HG03558 (cell line): ENCODE measurements at regions not wholly inside any gene's neighbourhood (a gene's known extent, or its start where the extent isn't known, plus 50 kb on each side); places are given as distances from the start of the nearest gene placed in this dataset.

ENCODE experiments used
- ATAC-seq: cut with Tn5 transposase; IDR thresholded peaks from one replicate; pipeline ENCODE4 v1.9.1; 2021; ENCODE audit warnings: moderate number of reproducible peaks; ENCODE audit not compliant: unreplicated experiment; ENCODE audit errors: extremely low read depth

- ATAC-seq = no peak
These were observed 1674.5 kb upstream of the SLC10A2 start for GRCh38 chr13:104740641-104741222.

GRCh38 chr13:104737713-104738112, 1671.5 kb upstream of the SLC10A2 start:
- no peak for ATAC-seq

DNA sequence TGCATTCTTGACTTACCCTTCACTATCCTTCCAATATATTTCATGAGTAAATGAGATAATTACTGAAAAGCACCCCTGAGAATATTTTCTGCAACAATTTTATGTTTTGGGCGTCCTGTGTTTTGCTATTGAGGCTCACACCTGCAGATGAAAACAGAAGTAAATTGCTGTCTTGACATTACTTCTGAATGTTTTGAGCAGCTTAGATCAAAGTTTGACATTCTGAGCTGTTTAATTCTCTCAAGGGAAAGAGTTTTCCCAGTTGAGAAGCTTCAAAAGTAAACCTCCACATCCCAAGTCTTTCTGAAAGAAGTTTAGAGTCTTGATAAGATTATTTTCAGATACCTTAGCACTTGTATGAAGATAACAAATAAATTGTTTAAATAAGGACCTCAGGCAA, 1667.2 kb upstream of the SLC10A2 start:
- ATAC-seq = no peak

DNA sequence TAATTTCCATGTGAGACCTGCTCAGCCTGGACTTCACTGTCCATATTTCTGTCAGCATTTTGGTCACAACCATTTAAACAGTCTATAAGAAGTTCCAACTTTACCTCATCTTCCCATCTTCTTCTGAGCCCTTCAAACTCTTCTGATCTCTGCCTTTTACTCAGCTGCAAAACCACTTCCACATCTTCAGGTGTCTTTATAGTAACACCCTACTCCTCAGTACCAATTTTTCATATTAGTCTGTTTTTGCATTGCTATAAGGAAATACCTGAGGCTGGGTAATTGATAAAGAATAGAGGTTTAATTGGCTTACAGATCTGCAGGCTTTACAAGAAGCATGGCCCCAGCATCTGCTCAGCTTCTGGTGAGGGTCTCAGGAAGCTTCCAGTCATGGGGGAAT, 1648.9 kb upstream of the SLC10A2 start:
- ATAC-seq = no peak

- ATAC-seq = no peak
These were observed 1639.0 kb upstream of the SLC10A2 start for GRCh38 chr13:104705031-104705750.

DNA sequence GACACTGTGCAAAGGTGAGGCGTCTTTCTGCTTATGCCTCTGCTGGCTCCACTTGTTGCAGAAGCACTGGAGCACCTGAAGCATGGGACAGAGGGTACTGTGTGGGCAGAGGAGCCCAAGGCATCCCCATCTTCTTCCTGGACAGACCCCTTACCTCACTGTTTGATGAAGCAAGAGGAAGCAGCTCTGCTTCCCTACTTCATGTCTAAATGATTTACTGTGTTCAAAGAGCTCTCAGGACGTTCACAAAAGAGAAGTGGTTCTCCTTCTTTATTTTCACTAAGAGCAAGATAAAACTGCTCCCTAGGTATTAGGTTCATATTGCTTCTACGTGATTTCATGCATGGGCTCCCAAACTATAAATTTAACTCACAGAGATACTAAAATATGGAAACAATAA, 1635.4 kb upstream of the SLC10A2 start:
- ATAC-seq = no peak

DNA sequence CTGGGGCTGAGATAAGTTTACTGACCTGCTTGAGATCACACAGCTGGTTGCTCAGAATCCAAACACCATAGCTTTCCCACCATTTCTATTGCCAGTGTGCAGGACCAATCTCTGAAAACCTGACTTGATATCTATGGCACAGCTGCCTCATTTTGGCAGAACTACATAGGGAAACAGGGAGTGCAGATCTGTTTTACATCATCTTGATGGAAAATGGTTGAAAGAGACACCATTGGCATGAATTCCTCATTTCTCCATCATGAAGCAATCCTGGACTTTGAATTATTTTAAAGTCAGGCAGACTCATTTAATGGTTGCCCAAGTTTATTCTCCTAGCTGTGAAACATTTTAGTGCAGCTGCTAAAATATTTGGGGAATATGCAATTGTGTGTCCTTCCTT, 1628.2 kb upstream of the SLC10A2 start:
- no peak for ATAC-seq

- ATAC-seq = no peak
These were observed 1626.9 kb upstream of the SLC10A2 start for GRCh38 chr13:104693126-104693525.

DNA sequence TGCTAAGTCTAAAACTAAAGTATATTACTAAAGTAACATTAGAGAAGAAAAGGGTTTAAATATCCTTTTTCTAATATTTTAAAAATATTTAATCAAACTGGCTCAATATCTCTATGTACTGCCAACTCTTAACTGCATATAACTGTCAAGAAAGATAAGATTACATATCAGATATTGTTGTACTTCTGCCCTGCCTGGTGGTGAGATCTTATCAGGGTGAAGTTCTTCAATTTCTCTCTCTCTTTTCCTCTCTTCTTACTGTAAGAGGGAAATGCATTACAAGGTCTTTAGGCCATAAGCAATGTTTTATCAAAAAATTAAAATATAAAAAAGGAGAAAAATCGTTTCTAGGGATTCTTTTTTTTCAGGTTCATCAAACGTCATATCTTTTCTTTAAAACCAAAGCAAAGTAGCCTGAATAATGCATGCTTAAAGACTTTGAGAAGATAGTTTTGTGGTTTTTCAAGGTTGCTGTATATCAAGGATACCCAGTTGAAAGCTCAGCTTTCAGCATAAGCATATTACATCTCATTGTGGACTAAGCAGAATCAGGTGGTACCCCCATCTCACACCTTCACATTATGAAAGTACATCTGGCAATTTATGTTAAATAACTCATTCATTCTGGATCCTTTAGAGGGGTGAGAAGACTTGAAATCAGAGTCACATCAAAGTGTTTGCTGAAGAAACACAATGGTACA, 1625.7 kb upstream of the SLC10A2 start:
- no peak for ATAC-seq

- no peak for ATAC-seq
These were observed 1620.3 kb upstream of the SLC10A2 start for GRCh38 chr13:104686484-104686883.

- ATAC-seq = no peak
These were observed 1617.6 kb upstream of the SLC10A2 start for GRCh38 chr13:104683789-104684188.

GRCh38 chr13:104678161-104678560, 1611.9 kb upstream of the SLC10A2 start:
- ATAC-seq = no peak

GRCh38 chr13:104671901-104672300, 1605.7 kb upstream of the SLC10A2 start:
- no peak for ATAC-seq

GRCh38 chr13:104657196-104657595, 1591.0 kb upstream of the SLC10A2 start:
- no peak for ATAC-seq

DNA sequence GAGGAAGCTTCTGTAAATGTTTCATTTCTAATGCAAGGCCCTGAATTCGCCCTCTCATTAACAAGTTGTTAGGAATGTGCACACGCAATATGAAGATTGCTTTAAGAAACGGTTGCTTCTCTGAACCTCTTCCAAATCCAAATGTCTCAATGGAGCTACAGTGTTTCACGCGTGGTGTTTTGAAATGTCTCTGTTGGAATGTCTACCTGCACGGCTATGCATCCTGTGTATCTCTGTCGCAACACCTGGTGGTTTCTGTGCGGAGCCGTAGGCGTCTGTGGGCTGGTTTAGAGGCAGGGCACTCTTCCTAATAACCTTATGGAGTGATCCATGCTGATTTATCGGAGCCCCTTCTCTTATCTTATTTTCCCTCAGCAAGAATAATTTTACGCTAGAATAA, 1584.2 kb upstream of the SLC10A2 start:
- no peak for ATAC-seq

- no peak for ATAC-seq
These were observed 1582.1 kb upstream of the SLC10A2 start for GRCh38 chr13:104648291-104648690.

DNA sequence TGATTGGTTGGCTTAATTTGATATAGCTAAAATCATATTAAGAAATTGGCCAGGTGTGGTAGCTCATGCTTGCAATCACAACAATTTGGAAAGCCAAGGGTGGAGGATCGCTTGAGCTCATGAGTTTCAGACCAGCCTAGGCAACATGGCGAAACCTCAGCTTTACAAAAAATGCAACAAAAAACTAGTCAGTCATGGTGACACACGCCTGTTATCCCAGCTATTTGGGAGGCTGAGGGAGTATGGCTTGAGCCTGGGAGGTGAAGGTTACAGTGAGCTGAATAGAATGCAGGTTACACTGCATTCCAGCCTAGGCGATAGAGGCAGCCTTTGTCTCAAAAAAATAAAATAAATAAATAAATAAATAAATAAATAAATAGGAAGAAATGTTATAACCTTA, 1579.6 kb upstream of the SLC10A2 start:
- no peak for ATAC-seq

DNA sequence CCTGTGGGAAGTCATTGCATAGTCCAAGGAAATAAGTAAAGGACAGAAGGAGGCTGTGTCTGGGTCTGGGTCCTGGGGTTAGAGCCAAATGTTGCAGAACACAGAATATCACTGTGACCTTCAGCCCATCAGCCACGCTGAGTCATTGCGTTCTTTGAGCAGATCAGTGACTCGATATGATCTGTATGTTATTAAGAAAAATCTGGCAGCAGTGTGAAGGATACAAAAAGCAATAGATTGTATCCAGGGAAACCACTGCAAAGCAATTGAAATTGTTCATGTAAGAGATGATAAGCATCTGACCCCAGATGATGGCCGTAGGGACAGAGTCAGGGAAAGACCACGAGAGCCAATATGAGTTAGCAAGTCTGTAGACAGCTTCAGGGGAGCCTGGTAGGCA, 1575.1 kb upstream of the SLC10A2 start:
- no peak for ATAC-seq

DNA sequence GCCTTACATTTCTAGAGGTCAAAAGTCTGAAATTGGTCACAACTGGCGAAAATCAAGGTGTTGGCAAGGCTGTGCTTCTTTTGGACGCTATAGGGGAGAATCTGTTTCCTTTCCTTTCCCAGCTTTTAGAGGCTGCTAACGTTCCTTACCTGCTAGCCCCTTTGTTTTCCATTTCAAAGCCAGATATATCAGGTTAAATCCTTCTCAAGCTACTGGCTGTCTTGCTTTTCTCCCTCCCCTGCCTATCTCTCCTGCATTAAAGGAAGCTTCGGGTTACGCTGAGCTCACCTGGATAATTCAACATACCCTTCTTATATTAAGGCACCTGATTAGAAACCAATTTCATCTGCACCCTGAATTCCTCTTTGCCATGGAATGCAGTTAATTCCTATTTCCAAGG, 1569.7 kb upstream of the SLC10A2 start:
- no peak for ATAC-seq

DNA sequence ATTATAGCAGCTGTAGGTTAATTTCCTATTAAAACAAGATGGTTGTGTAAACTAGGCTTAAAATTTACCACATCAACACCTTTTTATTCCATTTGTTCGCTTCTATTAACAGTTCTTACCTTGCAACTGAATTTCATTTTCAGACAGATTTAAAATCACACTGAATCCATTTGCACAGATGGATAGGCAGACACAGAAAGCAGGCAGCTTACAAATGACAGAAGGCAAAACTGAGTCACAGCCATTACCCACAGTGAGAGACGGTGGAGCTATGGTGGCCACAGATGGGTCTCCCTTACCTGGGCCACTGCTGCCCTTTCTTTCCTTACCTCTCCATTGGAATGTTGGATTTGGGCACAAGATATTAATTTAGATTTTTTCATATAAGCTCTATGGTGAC, 1567.8 kb upstream of the SLC10A2 start:
- ATAC-seq = no peak

- ATAC-seq = no peak
These were observed 1566.5 kb upstream of the SLC10A2 start for GRCh38 chr13:104632736-104633135.

- ATAC-seq = no peak
These were observed 1559.0 kb upstream of the SLC10A2 start for GRCh38 chr13:104625201-104625600.
